ENCODE measurements at regions not wholly inside any gene's neighbourhood (a gene's known extent, or its start where the extent isn't known, plus 50 kb on each side); places are given as distances from the start of the nearest gene placed in this dataset.

DNA sequence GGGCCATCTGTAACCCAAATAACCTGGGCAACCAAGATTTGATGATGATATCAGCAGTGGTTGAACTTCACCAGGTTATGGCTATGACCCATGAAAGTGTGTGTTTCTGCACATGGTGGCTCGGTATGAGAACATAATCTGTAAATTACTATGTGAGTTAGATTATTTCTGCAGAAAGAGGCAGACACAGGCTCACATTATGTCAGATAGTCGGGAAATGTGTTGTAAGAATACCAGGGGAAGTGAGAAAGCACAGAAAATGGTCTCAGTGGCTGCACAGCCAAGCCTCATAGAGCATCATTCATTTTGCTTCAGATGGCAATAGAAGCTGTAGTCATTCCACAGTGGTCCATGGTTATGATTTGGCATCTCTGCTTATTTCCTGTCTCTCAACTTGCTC, 63.0 kb upstream of the RBPJ start:
- DNase-seq: no peak

DNA sequence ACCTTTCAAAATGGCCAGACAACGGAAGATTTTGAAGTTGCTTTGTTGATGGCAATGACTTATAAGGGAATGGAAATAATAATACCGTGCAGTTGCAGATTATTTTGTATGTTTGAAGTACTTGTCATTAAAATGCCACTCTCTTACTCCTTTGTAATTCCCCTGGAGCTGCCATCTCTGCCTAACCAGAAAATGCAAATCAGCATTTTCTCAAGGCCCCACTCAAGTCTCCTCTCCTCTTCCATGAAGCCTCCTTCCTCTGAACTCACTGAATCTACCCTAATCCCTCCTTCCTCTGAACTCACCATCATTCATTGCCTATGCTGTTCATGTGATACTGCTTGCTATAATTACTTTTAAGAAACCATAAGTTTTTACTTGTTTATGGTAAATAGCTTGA, 60.2 kb upstream of the RBPJ start:
- DNase-seq: no peak

DNA sequence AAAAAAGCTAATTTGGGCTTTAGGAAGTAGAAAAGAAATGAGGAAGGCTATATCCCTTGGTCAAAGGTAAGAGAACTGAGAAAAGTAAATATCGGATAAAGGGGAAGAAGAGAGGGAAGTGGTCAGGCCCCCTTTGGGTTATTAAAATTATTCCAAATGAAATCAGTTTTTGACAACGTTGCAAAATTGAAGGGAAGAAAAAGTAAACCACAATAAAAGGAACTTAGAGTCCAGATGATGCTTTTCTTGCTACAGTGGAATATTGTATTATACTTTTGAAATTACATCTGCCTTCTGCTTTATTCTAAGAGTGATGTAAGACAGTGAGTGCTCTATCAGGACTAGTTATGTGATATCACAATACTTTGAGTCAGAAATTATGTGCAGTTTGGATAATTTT, 59.4 kb upstream of the RBPJ start:
- DNase-seq: no peak

DNA sequence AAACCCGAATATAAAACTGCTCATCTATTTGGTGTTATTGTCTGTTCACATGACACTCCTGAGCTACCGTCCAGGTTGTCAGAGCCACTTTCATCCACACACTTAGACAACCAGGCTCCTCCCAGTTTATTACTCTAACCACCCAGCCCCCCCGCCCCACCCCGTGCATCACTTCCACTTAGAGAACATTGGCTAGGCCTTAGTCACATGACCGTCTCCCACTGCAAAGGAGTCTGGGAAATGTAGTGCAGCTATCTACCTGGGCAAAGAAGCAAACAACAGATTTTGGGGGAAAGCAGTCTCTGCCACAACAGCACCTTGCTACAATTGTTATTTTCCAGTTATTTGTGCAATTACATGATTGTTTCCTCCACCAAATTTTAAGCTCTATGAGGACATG, 57.6 kb upstream of the RBPJ start:
- no peak for DNase-seq

DNA sequence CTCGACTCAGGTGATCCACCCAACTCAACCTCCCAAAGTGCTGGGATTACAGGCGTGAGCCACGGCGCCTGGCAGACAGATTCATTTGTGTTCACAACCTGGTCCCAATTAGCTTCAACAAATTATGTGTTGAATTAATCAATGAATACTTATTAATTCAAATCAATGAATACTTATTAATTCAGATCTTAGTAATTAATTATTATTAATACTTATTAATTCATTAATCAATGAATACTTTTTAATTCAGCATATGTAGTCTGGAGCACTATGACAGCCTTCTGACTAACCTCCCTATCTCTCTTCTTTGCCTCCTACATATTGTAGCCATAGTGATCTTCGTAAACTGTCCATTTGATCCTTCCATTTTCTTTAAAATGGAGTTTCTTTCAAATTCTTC, 56.7 kb upstream of the RBPJ start:
- DNase-seq: no peak

DNA sequence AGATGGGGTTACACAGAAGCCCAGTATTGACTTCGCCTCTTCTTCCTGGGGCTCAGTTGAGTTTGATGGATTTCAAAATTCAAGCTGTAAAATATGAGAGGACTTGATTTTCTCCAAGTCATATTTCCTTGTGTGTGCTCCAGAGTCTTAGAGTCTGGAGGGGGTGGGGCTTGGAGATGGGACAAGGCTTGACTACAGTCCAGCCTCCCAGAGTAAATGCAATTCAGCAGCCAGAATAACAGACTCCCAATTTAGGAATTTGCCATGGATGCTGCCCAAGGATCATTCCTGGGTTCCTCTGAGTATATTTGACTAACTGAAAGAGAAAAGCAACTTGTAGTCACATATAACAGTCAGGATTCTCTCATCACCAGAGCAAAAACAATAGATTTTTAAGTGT, 53.7 kb upstream of the RBPJ start:
- DNase-seq: no peak

DNA sequence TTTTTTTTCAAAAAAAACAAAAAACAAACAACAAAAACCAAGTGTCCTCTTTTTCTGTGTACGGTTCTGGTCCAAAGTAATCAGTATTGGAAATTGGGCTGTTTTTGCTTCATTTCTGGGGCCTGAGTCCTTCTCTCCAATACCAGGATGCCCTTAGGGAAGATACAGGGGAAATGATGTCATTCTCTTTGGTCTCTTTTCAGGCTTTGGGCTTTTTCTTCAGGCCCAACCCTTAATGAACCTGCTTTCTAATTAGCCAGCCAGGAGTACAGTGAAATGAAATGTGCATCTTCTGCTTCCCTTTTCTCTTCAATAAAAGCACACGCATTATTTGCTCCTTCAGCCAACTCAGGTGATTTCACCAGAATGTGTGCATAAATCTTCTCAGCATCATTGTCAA, 52.6 kb upstream of the RBPJ start:
- no peak for DNase-seq

- DNase-seq: no peak
Measured at GRCh38 chr4:26269038-26269437, 51.8 kb upstream of the RBPJ start.

Data from NCI-H1417 treated with DMSO at 0.1 percent for 48 hours (cell line).